HepG2 (cell line): ENCODE measurements at regions not wholly inside any gene's neighbourhood (a gene's known extent, or its start where the extent isn't known, plus 50 kb on each side); places are given as distances from the start of the nearest gene placed in this dataset.

Source experiments
- ATAC-seq: fragments of 200-7000 bp; cut with Tn5 transposase; 3 replicates; pipeline ENCODE4 v1.9.1; 2020; ENCODE audit warnings: mild to moderate bottlenecking, moderate library complexity
- BruUV-seq: library from RNA; stranded (reverse); fragments of 400-500 nt; replicated peaks from 2 replicates; lab custom pipeline; 2021; lab: Mats Ljungman, UMichigan
- CTCF ChIA-PET: fragments of 300-600 bp; formaldehyde crosslinking; extraction: SDS; loops from one replicate; lab custom pipeline; 2021; ENCODE audit warnings: low total read pairs, inconsistent platforms, low intra/inter-chr PET ratio; lab: Yijun Ruan, JAX
- POLR2A ChIA-PET: fragments of 350-600 bp; sonication (Branson Sonifier 250); formaldehyde crosslinking; loops from one replicate; lab custom pipeline; 2020; ENCODE audit warnings: antibody characterized with exemption, inconsistent platforms; lab: Yijun Ruan, JAX
- DNase-seq: peaks from one replicate; pipeline ENCODE4 v3.0.0-alpha.2; 2015; ENCODE audit warnings: low spot score
- FAIRE-seq: peaks from 3 replicates; lab custom pipeline; 2011; peaks lifted over from hg19 to GRCh38; lab: Jason Lieb, UNC
- H2AFZ ChIP-seq: one replicate; pipeline ENCODE4 v1.6.1; 2011; ENCODE audit warnings: low read length, inconsistent platforms
- H3K27ac ChIP-seq: fragments of 300-600 bp; 3 replicates; pipeline ENCODE4 v1.8.0; 2011; ENCODE audit warnings: mixed run types, mild to moderate bottlenecking, mixed read lengths, low read length, inconsistent platforms; ENCODE audit not compliant: insufficient read depth; ENCODE audit errors: extremely low read length
- H3K27me3 ChIP-seq, 2 experiments: fragments of 200-600 bp in 1 of 2; 2 replicates in 1 of 2; 3 replicates in 1 of 2; pipeline versions ENCODE4 v1.6.0 to v1.8.0; 2011; ENCODE audit warnings: low read length in 2 of 2, mild to moderate bottlenecking in 2 of 2, moderate library complexity in 2 of 2, inconsistent platforms in 1 of 2; ENCODE audit not compliant: insufficient read depth in 2 of 2, control insufficient read depth in 1 of 2
- H3K36me3 ChIP-seq, 2 experiments: fragments of 200-600 bp in 1 of 2; replicated peaks in 1 of 2; 2 replicates in 1 of 2; 3 replicates in 1 of 2; pipeline versions ENCODE4 v1.5.1 to v1.8.0; 2011; ENCODE audit warnings: low read length in 2 of 2, inconsistent platforms in 1 of 2; ENCODE audit not compliant: insufficient read depth in 2 of 2, control insufficient read depth in 1 of 2
- H3K4me1 ChIP-seq: 2 replicates; pipeline ENCODE4 v1.5.1; 2012; ENCODE audit warnings: low read length, inconsistent platforms; ENCODE audit not compliant: insufficient read depth
- H3K4me2 ChIP-seq: 2 replicates; pipeline ENCODE4 v1.6.0; 2011; ENCODE audit warnings: low read depth, low read length, inconsistent platforms
- H3K4me3 ChIP-seq, 3 experiments: fragments of 200-600 bp in 1 of 3; sonication (generic), shearing (Covaris generic) in 1 of 3; replicated peaks in 1 of 3; 2 replicates each; pipeline ENCODE4 v1.5.1; 2011 to 2016; ENCODE audit warnings: low read length in 3 of 3, inconsistent platforms in 2 of 3, low read depth in 2 of 3, mild to moderate bottlenecking in 2 of 3, control low read depth in 1 of 3, mixed read lengths in 1 of 3; ENCODE audit not compliant: insufficient read depth in 1 of 3
- H3K79me2 ChIP-seq: one replicate; pipeline ENCODE4 v1.6.1; 2011; ENCODE audit warnings: low read length, inconsistent platforms; ENCODE audit not compliant: insufficient read depth
- H3K9ac ChIP-seq: 2 replicates; pipeline ENCODE4 v1.6.0; 2011; ENCODE audit warnings: mild to moderate bottlenecking, low read depth, low read length, inconsistent platforms; ENCODE audit not compliant: insufficient read depth
- H3K9me3 ChIP-seq: 2 replicates; pipeline ENCODE4 v1.5.1; 2012; ENCODE audit warnings: mild to moderate bottlenecking, low read length
- H4K20me1 ChIP-seq: 2 replicates; pipeline ENCODE4 v1.6.0; 2011; ENCODE audit warnings: inconsistent platforms, mild to moderate bottlenecking, low read length, moderate library complexity; ENCODE audit not compliant: insufficient read depth
- CENPT ChIP-seq: sonication (generic); formaldehyde crosslinking; IDR thresholded peaks from 2 replicates; pipeline ENCODE4 v1.8.0; 2022; ENCODE audit warnings: low read depth, mild to moderate bottlenecking, moderate library complexity, missing genetic modification reagents
- JUND ChIP-seq: sonication (generic); formaldehyde crosslinking; IDR thresholded peaks from 2 replicates; pipeline ENCODE4 v1.8.0; 2022; ENCODE audit warnings: mild to moderate bottlenecking, missing genetic modification reagents
- KDM1A ChIP-seq: IDR thresholded peaks from 2 replicates; pipeline ENCODE4 v1.6.1; 2016; ENCODE audit warnings: missing compliant biosample characterization
- POLR2AphosphoS5 ChIP-seq: IDR thresholded peaks from 2 replicates; pipeline ENCODE4 v1.6.1; 2012; ENCODE audit warnings: low read depth, low read length
- ZFP82 ChIP-seq: sonication (generic); formaldehyde crosslinking; IDR thresholded peaks from 2 replicates; pipeline ENCODE4 v1.5.1; 2020; ENCODE audit warnings: mild to moderate bottlenecking, missing genetic modification reagents, borderline replicate concordance
- ZIK1 ChIP-seq: sonication (generic); formaldehyde crosslinking; IDR thresholded peaks from 2 replicates; pipeline ENCODE4 v1.5.0; 2020; ENCODE audit warnings: mild to moderate bottlenecking, low read depth, missing genetic modification reagents, borderline replicate concordance
- ZNF24 ChIP-seq: fragments of 450-650 bp; IDR thresholded peaks from 2 replicates; pipeline ENCODE4 v1.6.1; 2017; ENCODE audit warnings: antibody characterized with exemption, mild to moderate bottlenecking
- ZNF30 ChIP-seq: sonication (generic); formaldehyde crosslinking; IDR thresholded peaks from 2 replicates; pipeline ENCODE4 v1.5.0; 2020; ENCODE audit warnings: mild to moderate bottlenecking, missing genetic modification reagents
- ZNF781 ChIP-seq: sonication (generic); formaldehyde crosslinking; IDR thresholded peaks from 2 replicates; pipeline ENCODE4 v1.5.1; 2020; ENCODE audit warnings: borderline replicate concordance, mild to moderate bottlenecking, missing genetic modification reagents; ENCODE audit errors: not compliant biosample characterization
- WGBS: methylation state at CpG from one replicate; pipeline ENCODE4 v1.1.6; 2017; ENCODE audit warnings: low lambda C conversion rate; 5-methylcytosine and 5-hydroxymethylcytosine counted together
- in situ Hi-C: cut with HindIII; loops from 2 replicates; pipeline ENCODE4 v1.10.0; 2017; ENCODE audit warnings: low pct_unique_long_range_greater_than_20kb; ENCODE audit not compliant: extremely low pct_ligation_motif_present
- intact Hi-C: fragments of 100-400 bp; cut with micrococcal nuclease; formaldehyde crosslinking; loops from one replicate; pipeline ENCODE4 v1.10.0; 2022; ENCODE audit not compliant: unreplicated experiment
- TF ChIP-seq, protein P1 (sequence below): sonication (generic); formaldehyde crosslinking; IDR thresholded peaks from 2 replicates; pipeline ENCODE4 v1.5.0; 2020; ENCODE audit warnings: mild to moderate bottlenecking, missing genetic modification reagents
- TF ChIP-seq, protein P2 (sequence below): sonication (generic); formaldehyde crosslinking; IDR thresholded peaks from 2 replicates; pipeline ENCODE4; 2020; ENCODE audit warnings: missing genetic modification reagents, mild to moderate bottlenecking, borderline replicate concordance
- TF ChIP-seq, protein P3 (sequence below): sonication (generic); formaldehyde crosslinking; IDR thresholded peaks from 2 replicates; pipeline ENCODE4 v1.4.0; 2020; ENCODE audit warnings: missing genetic modification reagents
- TF ChIP-seq, protein P4 (sequence below): IDR thresholded peaks from 2 replicates; pipeline ENCODE4 v1.6.1; 2018; ENCODE audit warnings: missing genetic modification reagents
- TF ChIP-seq, protein P5 (sequence below): sonication (generic); formaldehyde crosslinking; IDR thresholded peaks from 2 replicates; pipeline ENCODE4 v1.5.1; 2020; ENCODE audit warnings: mild to moderate bottlenecking, missing genetic modification reagents, moderate library complexity

DNA sequence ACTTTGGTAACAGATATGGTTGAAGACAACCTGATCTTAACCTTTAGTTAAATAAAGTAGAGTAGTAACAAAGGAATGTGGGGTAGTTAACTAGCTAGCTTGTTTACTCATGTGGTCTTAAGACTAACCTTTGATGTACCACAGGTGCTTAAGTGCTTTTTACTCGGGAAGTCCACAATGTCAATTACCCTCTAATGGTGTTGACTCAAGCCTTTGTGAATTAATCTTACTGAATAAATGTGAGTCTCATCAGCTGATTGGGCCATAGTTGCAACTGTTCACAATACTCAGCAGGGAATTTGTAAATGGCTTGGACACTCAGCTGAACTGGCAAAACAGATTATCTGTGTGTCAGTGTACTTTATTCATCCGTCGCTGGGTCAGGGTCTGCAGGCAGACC lies 119.0 kb upstream of the UGT8 start (continued):
- TF ChIP-seq, protein P1, sequence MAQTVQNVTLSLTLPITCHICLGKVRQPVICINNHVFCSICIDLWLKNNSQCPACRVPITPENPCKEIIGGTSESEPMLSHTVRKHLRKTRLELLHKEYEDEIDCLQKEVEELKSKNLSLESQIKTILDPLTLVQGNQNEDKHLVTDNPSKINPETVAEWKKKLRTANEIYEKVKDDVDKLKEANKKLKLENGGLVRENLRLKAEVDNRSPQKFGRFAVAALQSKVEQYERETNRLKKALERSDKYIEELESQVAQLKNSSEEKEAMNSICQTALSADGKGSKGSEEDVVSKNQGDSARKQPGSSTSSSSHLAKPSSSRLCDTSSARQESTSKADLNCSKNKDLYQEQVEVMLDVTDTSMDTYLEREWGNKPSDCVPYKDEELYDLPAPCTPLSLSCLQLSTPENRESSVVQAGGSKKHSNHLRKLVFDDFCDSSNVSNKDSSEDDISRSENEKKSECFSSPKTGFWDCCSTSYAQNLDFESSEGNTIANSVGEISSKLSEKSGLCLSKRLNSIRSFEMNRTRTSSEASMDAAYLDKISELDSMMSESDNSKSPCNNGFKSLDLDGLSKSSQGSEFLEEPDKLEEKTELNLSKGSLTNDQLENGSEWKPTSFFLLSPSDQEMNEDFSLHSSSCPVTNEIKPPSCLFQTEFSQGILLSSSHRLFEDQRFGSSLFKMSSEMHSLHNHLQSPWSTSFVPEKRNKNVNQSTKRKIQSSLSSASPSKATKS, result no peak
- TF ChIP-seq, protein P2, sequence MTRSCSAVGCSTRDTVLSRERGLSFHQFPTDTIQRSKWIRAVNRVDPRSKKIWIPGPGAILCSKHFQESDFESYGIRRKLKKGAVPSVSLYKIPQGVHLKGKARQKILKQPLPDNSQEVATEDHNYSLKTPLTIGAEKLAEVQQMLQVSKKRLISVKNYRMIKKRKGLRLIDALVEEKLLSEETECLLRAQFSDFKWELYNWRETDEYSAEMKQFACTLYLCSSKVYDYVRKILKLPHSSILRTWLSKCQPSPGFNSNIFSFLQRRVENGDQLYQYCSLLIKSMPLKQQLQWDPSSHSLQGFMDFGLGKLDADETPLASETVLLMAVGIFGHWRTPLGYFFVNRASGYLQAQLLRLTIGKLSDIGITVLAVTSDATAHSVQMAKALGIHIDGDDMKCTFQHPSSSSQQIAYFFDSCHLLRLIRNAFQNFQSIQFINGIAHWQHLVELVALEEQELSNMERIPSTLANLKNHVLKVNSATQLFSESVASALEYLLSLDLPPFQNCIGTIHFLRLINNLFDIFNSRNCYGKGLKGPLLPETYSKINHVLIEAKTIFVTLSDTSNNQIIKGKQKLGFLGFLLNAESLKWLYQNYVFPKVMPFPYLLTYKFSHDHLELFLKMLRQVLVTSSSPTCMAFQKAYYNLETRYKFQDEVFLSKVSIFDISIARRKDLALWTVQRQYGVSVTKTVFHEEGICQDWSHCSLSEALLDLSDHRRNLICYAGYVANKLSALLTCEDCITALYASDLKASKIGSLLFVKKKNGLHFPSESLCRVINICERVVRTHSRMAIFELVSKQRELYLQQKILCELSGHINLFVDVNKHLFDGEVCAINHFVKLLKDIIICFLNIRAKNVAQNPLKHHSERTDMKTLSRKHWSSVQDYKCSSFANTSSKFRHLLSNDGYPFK, result no peak
- no peak for TF ChIP-seq KDM1A
- no peak for TF ChIP-seq ZFP82
- TF ChIP-seq, protein P3, sequence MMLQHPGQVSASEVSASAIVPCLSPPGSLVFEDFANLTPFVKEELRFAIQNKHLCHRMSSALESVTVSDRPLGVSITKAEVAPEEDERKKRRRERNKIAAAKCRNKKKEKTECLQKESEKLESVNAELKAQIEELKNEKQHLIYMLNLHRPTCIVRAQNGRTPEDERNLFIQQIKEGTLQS, result no peak
- no peak for TF ChIP-seq ZNF30 (CRISPR knock-in tag)

DNA sequence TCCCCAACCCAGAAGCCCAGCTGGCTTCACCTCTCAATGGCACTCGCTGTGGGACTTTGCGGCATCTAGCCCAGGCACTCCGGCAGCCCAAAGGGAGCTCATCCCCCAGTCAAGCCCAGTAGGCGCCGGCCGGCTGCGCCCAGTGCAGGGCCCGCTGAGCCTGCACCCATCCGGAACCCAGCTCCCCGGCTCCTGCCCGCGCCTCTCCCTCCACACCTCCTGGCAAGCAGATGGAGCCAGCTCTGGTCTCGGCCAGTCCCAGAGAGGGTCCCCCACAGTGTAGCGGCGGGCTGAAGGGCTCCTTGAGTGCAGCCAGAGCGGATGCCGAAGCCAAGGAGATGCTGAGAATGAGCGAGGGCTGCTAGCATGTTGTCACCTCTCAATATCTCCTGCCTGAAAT lies 116.8 kb upstream of the UGT8 start:
- Histone ChIP-seq H3K36me3 (no peaks in the 10 kb centered on the region), H3K4me2 (no peak overlapping the region), H4K20me1 (no peaks in the 10 kb centered on the region), H3K9me3 (no peaks in the 10 kb centered on the region), H3K9ac (no peak overlapping the region), H3K4me1 (no peaks in the 10 kb centered on the region), H3K4me3 (no peak overlapping the region), H3K27ac (no peak overlapping the region), H2AFZ (no peak overlapping the region), H3K27me3 (no peaks in the 10 kb centered on the region), H3K79me2 (no peaks in the 10 kb centered on the region)
- ChIA-PET CTCF (no interaction called here), POLR2A (no interaction called here)
- intact Hi-C loops, result no loop called here
- FAIRE-seq (no peak), DNase-seq (no peak), ATAC-seq (no peak)
- no TSS peak for BruUV-seq
- in situ Hi-C loops, result no loop called here
- 56% methylated on average over 7 of the region's 18 CpGs for WGBS
- TF ChIP-seq, protein P4, sequence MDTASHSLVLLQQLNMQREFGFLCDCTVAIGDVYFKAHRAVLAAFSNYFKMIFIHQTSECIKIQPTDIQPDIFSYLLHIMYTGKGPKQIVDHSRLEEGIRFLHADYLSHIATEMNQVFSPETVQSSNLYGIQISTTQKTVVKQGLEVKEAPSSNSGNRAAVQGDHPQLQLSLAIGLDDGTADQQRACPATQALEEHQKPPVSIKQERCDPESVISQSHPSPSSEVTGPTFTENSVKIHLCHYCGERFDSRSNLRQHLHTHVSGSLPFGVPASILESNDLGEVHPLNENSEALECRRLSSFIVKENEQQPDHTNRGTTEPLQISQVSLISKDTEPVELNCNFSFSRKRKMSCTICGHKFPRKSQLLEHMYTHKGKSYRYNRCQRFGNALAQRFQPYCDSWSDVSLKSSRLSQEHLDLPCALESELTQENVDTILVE (CRISPR knock-in tag), result no peak
- no peak for TF ChIP-seq ZIK1
- TF ChIP-seq, protein P5, sequence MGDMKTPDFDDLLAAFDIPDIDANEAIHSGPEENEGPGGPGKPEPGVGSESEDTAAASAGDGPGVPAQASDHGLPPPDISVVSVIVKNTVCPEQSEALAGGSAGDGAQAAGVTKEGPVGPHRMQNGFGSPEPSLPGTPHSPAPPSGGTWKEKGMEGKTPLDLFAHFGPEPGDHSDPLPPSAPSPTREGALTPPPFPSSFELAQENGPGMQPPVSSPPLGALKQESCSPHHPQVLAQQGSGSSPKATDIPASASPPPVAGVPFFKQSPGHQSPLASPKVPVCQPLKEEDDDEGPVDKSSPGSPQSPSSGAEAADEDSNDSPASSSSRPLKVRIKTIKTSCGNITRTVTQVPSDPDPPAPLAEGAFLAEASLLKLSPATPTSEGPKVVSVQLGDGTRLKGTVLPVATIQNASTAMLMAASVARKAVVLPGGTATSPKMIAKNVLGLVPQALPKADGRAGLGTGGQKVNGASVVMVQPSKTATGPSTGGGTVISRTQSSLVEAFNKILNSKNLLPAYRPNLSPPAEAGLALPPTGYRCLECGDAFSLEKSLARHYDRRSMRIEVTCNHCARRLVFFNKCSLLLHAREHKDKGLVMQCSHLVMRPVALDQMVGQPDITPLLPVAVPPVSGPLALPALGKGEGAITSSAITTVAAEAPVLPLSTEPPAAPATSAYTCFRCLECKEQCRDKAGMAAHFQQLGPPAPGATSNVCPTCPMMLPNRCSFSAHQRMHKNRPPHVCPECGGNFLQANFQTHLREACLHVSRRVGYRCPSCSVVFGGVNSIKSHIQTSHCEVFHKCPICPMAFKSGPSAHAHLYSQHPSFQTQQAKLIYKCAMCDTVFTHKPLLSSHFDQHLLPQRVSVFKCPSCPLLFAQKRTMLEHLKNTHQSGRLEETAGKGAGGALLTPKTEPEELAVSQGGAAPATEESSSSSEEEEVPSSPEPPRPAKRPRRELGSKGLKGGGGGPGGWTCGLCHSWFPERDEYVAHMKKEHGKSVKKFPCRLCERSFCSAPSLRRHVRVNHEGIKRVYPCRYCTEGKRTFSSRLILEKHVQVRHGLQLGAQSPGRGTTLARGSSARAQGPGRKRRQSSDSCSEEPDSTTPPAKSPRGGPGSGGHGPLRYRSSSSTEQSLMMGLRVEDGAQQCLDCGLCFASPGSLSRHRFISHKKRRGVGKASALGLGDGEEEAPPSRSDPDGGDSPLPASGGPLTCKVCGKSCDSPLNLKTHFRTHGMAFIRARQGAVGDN (CRISPR knock-in tag), result no peak
- TF ChIP-seq ZNF24, result no peak
- no peak for TF ChIP-seq CENPT (CRISPR knock-in tag)
- TF ChIP-seq POLR2AphosphoS5, result no peak
- no peak for TF ChIP-seq JUND
- TF ChIP-seq ZNF781 (CRISPR knock-in tag), result no peak
